ENCODE measurements at regions not wholly inside any gene's neighbourhood (a gene's known extent, or its start where the extent isn't known, plus 50 kb on each side); places are given as distances from the start of the nearest gene placed in this dataset.

GRCh38 chr12:114776731-114777442 lies 92.9 kb upstream of the TBX3 start:
- no peaks in the 10 kb centered on the region for H3K9me3 ChIP-seq
- no peaks in the 10 kb centered on the region for H3K4me1 ChIP-seq
- TF ChIP-seq, protein P1, sequence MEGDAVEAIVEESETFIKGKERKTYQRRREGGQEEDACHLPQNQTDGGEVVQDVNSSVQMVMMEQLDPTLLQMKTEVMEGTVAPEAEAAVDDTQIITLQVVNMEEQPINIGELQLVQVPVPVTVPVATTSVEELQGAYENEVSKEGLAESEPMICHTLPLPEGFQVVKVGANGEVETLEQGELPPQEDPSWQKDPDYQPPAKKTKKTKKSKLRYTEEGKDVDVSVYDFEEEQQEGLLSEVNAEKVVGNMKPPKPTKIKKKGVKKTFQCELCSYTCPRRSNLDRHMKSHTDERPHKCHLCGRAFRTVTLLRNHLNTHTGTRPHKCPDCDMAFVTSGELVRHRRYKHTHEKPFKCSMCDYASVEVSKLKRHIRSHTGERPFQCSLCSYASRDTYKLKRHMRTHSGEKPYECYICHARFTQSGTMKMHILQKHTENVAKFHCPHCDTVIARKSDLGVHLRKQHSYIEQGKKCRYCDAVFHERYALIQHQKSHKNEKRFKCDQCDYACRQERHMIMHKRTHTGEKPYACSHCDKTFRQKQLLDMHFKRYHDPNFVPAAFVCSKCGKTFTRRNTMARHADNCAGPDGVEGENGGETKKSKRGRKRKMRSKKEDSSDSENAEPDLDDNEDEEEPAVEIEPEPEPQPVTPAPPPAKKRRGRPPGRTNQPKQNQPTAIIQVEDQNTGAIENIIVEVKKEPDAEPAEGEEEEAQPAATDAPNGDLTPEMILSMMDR (IDR thresholded peaks at IDR 0.05) = no peak
- ATAC-seq (no peak), DNase-seq (no peak)
- no peak overlapping the region for H3K4me3 ChIP-seq
- H3K36me3 ChIP-seq = no peaks in the 10 kb centered on the region
- no peaks in the 10 kb centered on the region for H3K27me3 ChIP-seq
- H3K27ac ChIP-seq = no peak overlapping the region
- intact Hi-C loops (cut with DNase I) = no loop called here

DNA sequence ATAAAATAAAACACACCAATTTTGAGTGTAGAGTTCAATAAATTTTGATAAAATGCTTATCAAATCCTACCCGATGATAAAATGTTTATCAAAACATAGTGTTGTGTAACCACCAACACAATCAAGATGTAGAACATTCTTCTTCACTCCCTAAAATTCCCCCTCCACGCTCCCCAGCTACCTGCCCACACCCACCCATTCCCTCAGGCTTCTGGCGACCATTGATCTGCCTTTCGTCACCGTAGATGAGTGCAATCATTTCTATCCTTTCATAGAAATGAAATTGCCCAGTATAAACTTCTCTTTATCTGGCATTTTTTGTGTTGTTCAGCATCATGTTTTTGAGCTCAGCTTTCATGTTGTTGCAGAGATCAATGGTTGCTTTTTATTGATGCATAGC lies 90.7 kb upstream of the TBX3 start:
- Histone ChIP-seq H3K27me3 (no peaks in the 10 kb centered on the region), H3K4me1 (no peaks in the 10 kb centered on the region), H3K36me3 (no peaks in the 10 kb centered on the region), H3K4me3 (no peak overlapping the region), H3K27ac (no peak overlapping the region), H3K9me3 (no peaks in the 10 kb centered on the region)
- DNase-seq (no peak), ATAC-seq (no peak)
- intact Hi-C loops (cut with DNase I) = no loop called here
- TF ChIP-seq, protein P1 (IDR thresholded peaks at IDR 0.05) = no peak

- Histone ChIP-seq H3K9me3 (no peaks in the 10 kb centered on the region), H3K4me1 (no peaks in the 10 kb centered on the region), H3K36me3 (no peaks in the 10 kb centered on the region), H3K4me3 (no peak overlapping the region), H3K27ac (no peak overlapping the region), H3K27me3 (no peaks in the 10 kb centered on the region)
- no peak for DNase-seq
- TF ChIP-seq, protein P1 (IDR thresholded peaks at IDR 0.05) = no peak
- intact Hi-C loops (cut with DNase I) = no loop called here
- no peak for ATAC-seq
Measured at GRCh38 chr12:114774197-114774596, 90.2 kb upstream of the TBX3 start.

- no peak for DNase-seq
- TF ChIP-seq, protein P1 (IDR thresholded peaks at IDR 0.05) = no peak
- no peaks in the 10 kb centered on the region for H3K9me3 ChIP-seq
- intact Hi-C loops (cut with DNase I) = no loop called here
- H3K27ac ChIP-seq = no peak overlapping the region
- no peaks in the 10 kb centered on the region for H3K4me1 ChIP-seq
- H3K27me3 ChIP-seq = no peaks in the 10 kb centered on the region
- H3K36me3 ChIP-seq = no peaks in the 10 kb centered on the region
- ATAC-seq = no peak
- no peak overlapping the region for H3K4me3 ChIP-seq
Measured at GRCh38 chr12:114770323-114770722, 86.3 kb upstream of the TBX3 start.

GRCh38 chr12:114769634-114770033 lies 85.7 kb upstream of the TBX3 start:
- TF ChIP-seq, protein P1 (IDR thresholded peaks at IDR 0.05) = no peak
- DNase-seq (no peak), ATAC-seq (no peak)
- Histone ChIP-seq H3K36me3 (no peaks in the 10 kb centered on the region), H3K9me3 (no peaks in the 10 kb centered on the region), H3K4me1 (no peaks in the 10 kb centered on the region), H3K27me3 (no peaks in the 10 kb centered on the region), H3K27ac (no peak overlapping the region), H3K4me3 (no peak overlapping the region)
- intact Hi-C loops (cut with DNase I) = no loop called here
